HCT116 (cell line): ENCODE measurements at regions not wholly inside any gene's neighbourhood (a gene's known extent, or its start where the extent isn't known, plus 50 kb on each side); places are given as distances from the start of the nearest gene placed in this dataset.

Experiments used
- ATAC-seq: fragments of 200-7000 bp; cut with Tn5 transposase; 2 replicates; pipeline ENCODE4 v1.9.1; 2020; ENCODE audit warnings: mild to moderate bottlenecking, moderate library complexity
- BruUV-seq: library from RNA; stranded (reverse); fragments of 400-500 nt; replicated peaks from 2 replicates; lab custom pipeline; 2021; lab: Mats Ljungman, UMichigan
- CTCF ChIA-PET: fragments of 300-600 bp; sonication (Branson Sonifier 250); formaldehyde crosslinking; loops from one replicate; lab custom pipeline; 2021; ENCODE audit warnings: antibody characterized with exemption; lab: Charles Lee
- POLR2A ChIA-PET: fragments of 300-600, 350-600 bp; sonication (Branson Sonifier 250); formaldehyde crosslinking; loops from one replicate; lab custom pipeline; 2021; ENCODE audit warnings: antibody characterized with exemption; lab: Charles Lee
- RAD21 ChIA-PET, 2 experiments: fragments of 300-600 bp; sonication (Branson Sonifier 250); formaldehyde crosslinking; loops; one replicate each; lab custom pipeline; 2023; ENCODE audit warnings: low total read pairs in 2 of 2; ENCODE audit not compliant: uncharacterized antibody in 2 of 2, unreplicated experiment in 2 of 2, low non-redundant PET in 1 of 2; lab: Charles Lee
- DNase-seq: peaks from one replicate; pipeline ENCODE4 v3.0.0-alpha.2; 2010; ENCODE audit warnings: low read depth, low spot score
- H2AFZ ChIP-seq: fragments of 200-600 bp; shearing (Covaris generic), sonication (generic); 2 replicates; pipeline ENCODE4 v1.6.1; 2017; ENCODE audit warnings: low read depth, mixed run types, mixed read lengths, antibody characterized with exemption, low read length; ENCODE audit not compliant: poor library complexity, severe bottlenecking
- H3K27ac ChIP-seq: 2 replicates; pipeline ENCODE4 v1.5.1; 2012; ENCODE audit warnings: low read depth, low read length
- H3K27me3 ChIP-seq: fragments of 200-600 bp; sonication (generic); 2 replicates; pipeline ENCODE4 v1.6.1; 2016; ENCODE audit warnings: mixed run types, low read length, mixed read lengths; ENCODE audit not compliant: insufficient read depth
- H3K36me3 ChIP-seq, 2 experiments: fragments of 200-500 bp in 1 of 2; fragments of 200-600 bp in 1 of 2; sonication (Bioruptor generic) in 1 of 2; sonication (generic) in 1 of 2; 2 replicates each; pipeline versions ENCODE4 v1.5.1 to v1.6.1; 2014 to 2016; ENCODE audit warnings: low read length in 2 of 2, inconsistent platforms in 1 of 2, mixed read lengths in 1 of 2, mixed run types in 1 of 2; ENCODE audit not compliant: insufficient read depth in 2 of 2, control insufficient read depth in 1 of 2
- H3K4me1 ChIP-seq, 2 experiments: fragments of 200-600 bp in 1 of 2; sonication (generic) in 1 of 2; 2 replicates each; pipeline versions ENCODE4 v1.5.1 to v1.6.1; 2012 to 2017; ENCODE audit warnings: low read length in 2 of 2, inconsistent platforms in 1 of 2, mild to moderate bottlenecking in 1 of 2, mixed read lengths in 1 of 2, mixed run types in 1 of 2, moderate library complexity in 1 of 2; ENCODE audit not compliant: insufficient read depth in 2 of 2, control insufficient read depth in 1 of 2
- H3K4me2 ChIP-seq: fragments of 200-600 bp; sonication (generic); 2 replicates; pipeline ENCODE4 v1.6.1; 2017; ENCODE audit warnings: mixed run types, low read length, mixed read lengths
- H3K4me3 ChIP-seq, 2 experiments: fragments of 200-600 bp in 1 of 2; sonication (generic) in 1 of 2; replicated peaks in 1 of 2; 2 replicates each; pipeline ENCODE4 v1.5.1; 2011 to 2016; ENCODE audit warnings: low read length in 2 of 2, control low read depth in 1 of 2, low read depth in 1 of 2, mild to moderate bottlenecking in 1 of 2, mixed read lengths in 1 of 2, mixed run types in 1 of 2
- H3K79me2 ChIP-seq: fragments of 200-600 bp; sonication (generic); 2 replicates; pipeline ENCODE4 v1.6.1; 2017; ENCODE audit warnings: mild to moderate bottlenecking, mixed run types, low read length, moderate library complexity, mixed read lengths; ENCODE audit not compliant: insufficient read depth
- H3K9ac ChIP-seq: fragments of 200-600 bp; sonication (generic); 2 replicates; pipeline ENCODE4 v1.6.1; 2016; ENCODE audit warnings: low read length, mixed read lengths
- H3K9me2 ChIP-seq: fragments of 200-600 bp; sonication (generic), shearing (Covaris generic); 2 replicates; pipeline ENCODE4 v1.6.1; 2017; ENCODE audit warnings: mixed run types, mild to moderate bottlenecking, moderate library complexity; ENCODE audit not compliant: insufficient read depth
- H3K9me3 ChIP-seq, 2 experiments: fragments of 200-500 bp in 1 of 2; fragments of 200-600 bp in 1 of 2; sonication (Bioruptor generic) in 1 of 2; sonication (generic) in 1 of 2; 2 replicates each; pipeline ENCODE4 v1.6.1; 2014 to 2017; ENCODE audit warnings: low read length in 2 of 2, mixed read lengths in 2 of 2, inconsistent platforms in 1 of 2, low read depth in 1 of 2, mild to moderate bottlenecking in 1 of 2, mixed run types in 1 of 2, moderate library complexity in 1 of 2; ENCODE audit not compliant: control insufficient read depth in 1 of 2, insufficient read depth in 1 of 2
- H4K20me1 ChIP-seq: fragments of 200-600 bp; sonication (generic), shearing (Covaris generic); 2 replicates; pipeline ENCODE4 v1.6.1; 2017; ENCODE audit warnings: mixed run types, mild to moderate bottlenecking, moderate library complexity; ENCODE audit not compliant: insufficient read depth
- CEBPB ChIP-seq: IDR thresholded peaks from 2 replicates; pipeline ENCODE4 v1.6.1; 2012; ENCODE audit warnings: low read depth
- ELF1 ChIP-seq: IDR thresholded peaks from 2 replicates; pipeline ENCODE4 v1.6.1; 2012; ENCODE audit warnings: low read depth, borderline replicate concordance
- EZH2 ChIP-seq: fragments of 200-600 bp; sonication (generic); IDR thresholded peaks from 2 replicates; pipeline ENCODE4 v1.6.1; 2017; ENCODE audit warnings: antibody characterized with exemption, mixed run types
- EZH2phosphoT487 ChIP-seq: fragments of 200-600 bp; IDR thresholded peaks from 2 replicates; pipeline ENCODE4 v1.6.1; 2018; ENCODE audit warnings: antibody characterized with exemption, borderline replicate concordance
- FOSL1 ChIP-seq: IDR thresholded peaks from 2 replicates; pipeline ENCODE4 v1.6.1; 2012; ENCODE audit warnings: low read depth
- JUND ChIP-seq: IDR thresholded peaks from 2 replicates; pipeline ENCODE4 v1.6.1; 2012
- POLR2A ChIP-seq: IDR thresholded peaks from 2 replicates; pipeline ENCODE4 v1.7.0; 2011; ENCODE audit warnings: borderline replicate concordance; ENCODE audit not compliant: insufficient read depth, insufficient read length; ENCODE audit errors: extremely low read depth
- SIN3A ChIP-seq: IDR thresholded peaks from 2 replicates; pipeline ENCODE4 v1.6.1; 2012; ENCODE audit warnings: low read depth
- SRF ChIP-seq: IDR thresholded peaks from 2 replicates; pipeline ENCODE4 v1.6.1; 2012; ENCODE audit warnings: low read depth
- YY1 ChIP-seq: IDR thresholded peaks from 2 replicates; pipeline ENCODE4 v1.6.1; 2011; ENCODE audit warnings: low read length, low read depth, moderate library complexity, mild to moderate bottlenecking; ENCODE audit not compliant: insufficient replicate concordance; ENCODE audit errors: extremely low read depth
- ZFX ChIP-seq: fragments of 450-650 bp; IDR thresholded peaks from 2 replicates; pipeline ENCODE4 v1.6.1; 2017
- ZNF274 ChIP-seq: fragments of 200-500 bp; sonication (Bioruptor generic); IDR thresholded peaks from 2 replicates; pipeline ENCODE4 v1.6.1; 2014; ENCODE audit warnings: mild to moderate bottlenecking, low read depth, low read length, inconsistent platforms
- intact Hi-C: fragments of 100-400 bp; cut with micrococcal nuclease; formaldehyde crosslinking; loops from 2 replicates; pipeline ENCODE4 v1.10.0; 2022
- TF ChIP-seq, protein P1 (sequence below): IDR thresholded peaks from 2 replicates; pipeline ENCODE4 v1.6.1; 2011; ENCODE audit warnings: mild to moderate bottlenecking, low read length, moderate library complexity; ENCODE audit not compliant: insufficient replicate concordance; ENCODE audit errors: extremely low read depth
- TF ChIP-seq, protein P2 (sequence below): IDR thresholded peaks from 2 replicates; pipeline ENCODE4 v1.6.1; 2012; ENCODE audit warnings: low read depth

DNA sequence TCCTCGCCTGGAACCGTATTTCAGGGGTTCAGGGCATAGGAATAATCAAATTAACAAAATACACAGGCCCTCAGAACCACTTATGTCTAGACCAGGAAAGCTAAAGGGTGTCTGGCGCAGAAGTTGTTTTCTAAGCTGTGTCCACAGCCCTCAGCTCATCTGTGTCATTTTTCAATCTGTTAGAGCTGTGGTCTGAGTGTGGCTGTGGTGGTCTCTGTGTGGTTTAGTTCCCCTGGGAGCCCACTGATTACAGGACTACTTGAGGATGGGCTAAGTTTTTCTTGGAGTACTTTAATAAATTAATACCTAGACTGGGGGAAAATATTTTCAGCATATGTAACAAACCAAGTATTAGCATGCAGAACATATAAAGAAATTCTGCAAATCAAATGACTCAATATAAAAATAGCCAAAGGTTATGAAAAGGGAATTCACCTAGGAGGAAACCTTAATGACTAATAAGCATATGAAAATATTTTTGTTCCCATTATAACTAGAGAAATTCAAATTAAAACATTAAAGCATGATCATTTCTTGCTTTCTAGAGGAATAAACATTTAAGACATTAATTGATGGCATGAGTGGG, 186.3 kb downstream of the SATB1 start:
- no TSS peak for BruUV-seq
- Histone ChIP-seq H2AFZ (no peak overlapping the region), H3K79me2 (no peaks in the 10 kb centered on the region), H3K9me3 (no peaks in the 10 kb centered on the region), H3K4me1 (peaks cover 5 to 24% of the 10 kb centered on the region in 2 experiments; a peak in 3 of 4 replicates), H3K9me2 (no peaks in the 10 kb centered on the region), H3K4me3 (no peak overlapping the region), H3K27me3 (no peaks in the 10 kb centered on the region), H4K20me1 (no peaks in the 10 kb centered on the region), H3K27ac (no peak overlapping the region), H3K9ac (no peak overlapping the region), H3K4me2 (no peak overlapping the region), H3K36me3 (no peaks in the 10 kb centered on the region)
- DNase-seq (no peak), ATAC-seq (no peak)
- TF ChIP-seq ZFX (no peak), YY1 (no peak), ELF1 (no peak)
- intact Hi-C loops, result no loop called here
- ChIA-PET CTCF (no interaction called here), POLR2A (no interaction called here), RAD21 (no interaction called here)

DNA sequence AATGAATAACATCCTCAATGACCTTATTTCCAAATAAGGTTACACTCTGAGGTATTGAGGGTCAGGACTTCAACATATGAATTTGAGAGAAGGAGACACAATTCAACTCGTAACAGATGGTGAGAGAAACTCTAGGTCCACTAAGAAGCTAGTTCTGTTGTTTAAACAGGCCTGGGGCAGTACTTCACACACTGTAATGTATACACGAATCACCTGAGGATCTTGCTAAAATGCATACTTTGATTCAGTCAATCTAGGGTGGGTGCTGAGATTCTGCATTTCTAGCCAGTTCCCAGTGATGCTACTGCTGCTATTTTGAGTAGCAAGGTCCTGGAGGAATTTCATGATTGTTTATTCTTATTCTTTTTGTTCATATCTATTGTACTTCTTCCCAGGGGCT, 186.8 kb downstream of the SATB1 start:
- Histone ChIP-seq H3K9me3 (no peaks in the 10 kb centered on the region), H3K27ac (no peak overlapping the region), H2AFZ (no peak overlapping the region), H3K9ac (no peak overlapping the region), H3K4me1 (peaks cover 5 to 24% of the 10 kb centered on the region in 2 experiments; a peak in 3 of 4 replicates), H3K9me2 (no peaks in the 10 kb centered on the region), H3K4me2 (no peak overlapping the region), H3K36me3 (no peaks in the 10 kb centered on the region), H4K20me1 (no peaks in the 10 kb centered on the region), H3K79me2 (no peaks in the 10 kb centered on the region), H3K27me3 (no peaks in the 10 kb centered on the region), H3K4me3 (no peak overlapping the region)
- no peak for TF ChIP-seq EZH2
- no peak for TF ChIP-seq YY1
- TF ChIP-seq ELF1, result no peak
- TF ChIP-seq SRF, result no peak
- no peak for TF ChIP-seq FOSL1
- no peak for TF ChIP-seq JUND
- TF ChIP-seq, protein P1, sequence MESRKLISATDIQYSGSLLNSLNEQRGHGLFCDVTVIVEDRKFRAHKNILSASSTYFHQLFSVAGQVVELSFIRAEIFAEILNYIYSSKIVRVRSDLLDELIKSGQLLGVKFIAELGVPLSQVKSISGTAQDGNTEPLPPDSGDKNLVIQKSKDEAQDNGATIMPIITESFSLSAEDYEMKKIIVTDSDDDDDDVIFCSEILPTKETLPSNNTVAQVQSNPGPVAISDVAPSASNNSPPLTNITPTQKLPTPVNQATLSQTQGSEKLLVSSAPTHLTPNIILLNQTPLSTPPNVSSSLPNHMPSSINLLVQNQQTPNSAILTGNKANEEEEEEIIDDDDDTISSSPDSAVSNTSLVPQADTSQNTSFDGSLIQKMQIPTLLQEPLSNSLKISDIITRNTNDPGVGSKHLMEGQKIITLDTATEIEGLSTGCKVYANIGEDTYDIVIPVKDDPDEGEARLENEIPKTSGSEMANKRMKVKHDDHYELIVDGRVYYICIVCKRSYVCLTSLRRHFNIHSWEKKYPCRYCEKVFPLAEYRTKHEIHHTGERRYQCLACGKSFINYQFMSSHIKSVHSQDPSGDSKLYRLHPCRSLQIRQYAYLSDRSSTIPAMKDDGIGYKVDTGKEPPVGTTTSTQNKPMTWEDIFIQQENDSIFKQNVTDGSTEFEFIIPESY, result no peak
- TF ChIP-seq, protein P2, sequence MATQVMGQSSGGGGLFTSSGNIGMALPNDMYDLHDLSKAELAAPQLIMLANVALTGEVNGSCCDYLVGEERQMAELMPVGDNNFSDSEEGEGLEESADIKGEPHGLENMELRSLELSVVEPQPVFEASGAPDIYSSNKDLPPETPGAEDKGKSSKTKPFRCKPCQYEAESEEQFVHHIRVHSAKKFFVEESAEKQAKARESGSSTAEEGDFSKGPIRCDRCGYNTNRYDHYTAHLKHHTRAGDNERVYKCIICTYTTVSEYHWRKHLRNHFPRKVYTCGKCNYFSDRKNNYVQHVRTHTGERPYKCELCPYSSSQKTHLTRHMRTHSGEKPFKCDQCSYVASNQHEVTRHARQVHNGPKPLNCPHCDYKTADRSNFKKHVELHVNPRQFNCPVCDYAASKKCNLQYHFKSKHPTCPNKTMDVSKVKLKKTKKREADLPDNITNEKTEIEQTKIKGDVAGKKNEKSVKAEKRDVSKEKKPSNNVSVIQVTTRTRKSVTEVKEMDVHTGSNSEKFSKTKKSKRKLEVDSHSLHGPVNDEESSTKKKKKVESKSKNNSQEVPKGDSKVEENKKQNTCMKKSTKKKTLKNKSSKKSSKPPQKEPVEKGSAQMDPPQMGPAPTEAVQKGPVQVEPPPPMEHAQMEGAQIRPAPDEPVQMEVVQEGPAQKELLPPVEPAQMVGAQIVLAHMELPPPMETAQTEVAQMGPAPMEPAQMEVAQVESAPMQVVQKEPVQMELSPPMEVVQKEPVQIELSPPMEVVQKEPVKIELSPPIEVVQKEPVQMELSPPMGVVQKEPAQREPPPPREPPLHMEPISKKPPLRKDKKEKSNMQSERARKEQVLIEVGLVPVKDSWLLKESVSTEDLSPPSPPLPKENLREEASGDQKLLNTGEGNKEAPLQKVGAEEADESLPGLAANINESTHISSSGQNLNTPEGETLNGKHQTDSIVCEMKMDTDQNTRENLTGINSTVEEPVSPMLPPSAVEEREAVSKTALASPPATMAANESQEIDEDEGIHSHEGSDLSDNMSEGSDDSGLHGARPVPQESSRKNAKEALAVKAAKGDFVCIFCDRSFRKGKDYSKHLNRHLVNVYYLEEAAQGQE, result no peak
- no peak for TF ChIP-seq SIN3A
- TF ChIP-seq CEBPB, result no peak
- TF ChIP-seq ZNF274, result no peak
- no peak for TF ChIP-seq POLR2A
- no peak for TF ChIP-seq EZH2phosphoT487
- no peak for TF ChIP-seq ZFX
- ATAC-seq, result no peak
- POLR2A ChIA-PET, result no interaction called here
- DNase-seq, result no peak
- intact Hi-C loops, result no loop called here
- no TSS peak for BruUV-seq
- RAD21 ChIA-PET, result no interaction called here
- CTCF ChIA-PET, result no interaction called here
